T-helper 2 cell treated with Interferon-gamma antibody and Interleukin-4, amounts not matched to agents 5 μg/mL and 100 μg/mL, for 36 hours (primary cell): ENCODE measurements at regions not wholly inside any gene's neighbourhood (a gene's known extent, or its start where the extent isn't known, plus 50 kb on each side); places are given as distances from the start of the nearest gene placed in this dataset.

ENCODE experiments used
- DNase-seq: peaks from one replicate; pipeline ENCODE4 v3.0.0; 2021; ENCODE audit warnings: low spot score
- H3K27ac Mint-ChIP-seq: one replicate; pipeline ENCODE4 v1.8.0; 2021; ENCODE audit warnings: mild to moderate bottlenecking, mixed read lengths
- H3K27me3 Mint-ChIP-seq: one replicate; pipeline ENCODE4 v1.8.0; 2021; ENCODE audit warnings: low read depth, mixed read lengths
- H3K36me3 Mint-ChIP-seq: one replicate; pipeline ENCODE4 v1.8.0; 2021; ENCODE audit warnings: low read depth, mixed read lengths
- H3K4me1 Mint-ChIP-seq: one replicate; pipeline ENCODE4 v1.8.0; 2021; ENCODE audit warnings: low read depth, mixed read lengths
- H3K4me3 Mint-ChIP-seq: one replicate; pipeline ENCODE4 v1.8.0; 2022; ENCODE audit warnings: mild to moderate bottlenecking, moderate library complexity, mixed read lengths
- H3K9me3 Mint-ChIP-seq: one replicate; pipeline ENCODE4 v1.8.0; 2021; ENCODE audit warnings: mixed read lengths

- Mint-ChIP-seq H3K27ac (no peak overlapping the region), H3K9me3 (peaks cover 9% of the 10 kb centered on the region), H3K36me3 (peaks cover 3% of the 10 kb centered on the region), H3K4me1 (no peaks in the 10 kb centered on the region), H3K4me3 (no peak overlapping the region), H3K27me3 (no peaks in the 10 kb centered on the region)
- DNase-seq: no peak
These were observed 119.9 kb upstream of the PLEKHG7 start for GRCh38 chr12:92582893-92583292.

GRCh38 chr12:92582475-92582874 is 120.3 kb upstream of the PLEKHG7 start:
- H3K27ac Mint-ChIP-seq: no peak overlapping the region
- H3K27me3 Mint-ChIP-seq: no peaks in the 10 kb centered on the region
- no peaks in the 10 kb centered on the region for H3K4me1 Mint-ChIP-seq
- no peak overlapping the region for H3K4me3 Mint-ChIP-seq
- peaks cover 3% of the 10 kb centered on the region for H3K36me3 Mint-ChIP-seq
- H3K9me3 Mint-ChIP-seq: peaks cover 9% of the 10 kb centered on the region
- DNase-seq: no peak

- Mint-ChIP-seq H3K36me3 (peaks cover 3% of the 10 kb centered on the region), H3K4me1 (no peaks in the 10 kb centered on the region), H3K9me3 (peaks cover 6% of the 10 kb centered on the region), H3K4me3 (no peak overlapping the region), H3K27ac (no peak overlapping the region), H3K27me3 (no peaks in the 10 kb centered on the region)
- no peak for DNase-seq
These were observed 121.2 kb upstream of the PLEKHG7 start for GRCh38 chr12:92581604-92582003.

- H3K27me3 Mint-ChIP-seq: no peaks in the 10 kb centered on the region
- no peak overlapping the region for H3K27ac Mint-ChIP-seq
- H3K4me1 Mint-ChIP-seq: peaks cover 2% of the 10 kb centered on the region
- DNase-seq: no peak
- no peak overlapping the region for H3K4me3 Mint-ChIP-seq
- no peaks in the 10 kb centered on the region for H3K9me3 Mint-ChIP-seq
- no peaks in the 10 kb centered on the region for H3K36me3 Mint-ChIP-seq
These were observed 127.7 kb upstream of the PLEKHG7 start for GRCh38 chr12:92574911-92575570.

- Mint-ChIP-seq H3K4me1 (peaks cover 2% of the 10 kb centered on the region), H3K27me3 (no peaks in the 10 kb centered on the region), H3K9me3 (no peaks in the 10 kb centered on the region), H3K4me3 (no peak overlapping the region), H3K36me3 (no peaks in the 10 kb centered on the region), H3K27ac (no peak overlapping the region)
- no peak for DNase-seq
These were observed 128.6 kb upstream of the PLEKHG7 start for GRCh38 chr12:92574051-92574783.

- Mint-ChIP-seq H3K27me3 (no peaks in the 10 kb centered on the region), H3K27ac (no peak overlapping the region), H3K9me3 (no peaks in the 10 kb centered on the region), H3K36me3 (no peaks in the 10 kb centered on the region), H3K4me1 (peaks cover 4% of the 10 kb centered on the region), H3K4me3 (no peak overlapping the region)
- no peak for DNase-seq
These were observed 129.7 kb upstream of the PLEKHG7 start for GRCh38 chr12:92573104-92573503.

- peaks cover 6% of the 10 kb centered on the region for H3K4me1 Mint-ChIP-seq
- no peak for DNase-seq
These were observed 130.8 kb upstream of the PLEKHG7 start for GRCh38 chr12:92571844-92572543.

GRCh38 chr12:92571169-92571568 is 131.6 kb upstream of the PLEKHG7 start:
- H3K4me3 Mint-ChIP-seq: no peak overlapping the region
- peaks cover 11% of the 10 kb centered on the region for H3K36me3 Mint-ChIP-seq
- peaks cover 12% of the 10 kb centered on the region for H3K4me1 Mint-ChIP-seq
- DNase-seq: no peak
- H3K27ac Mint-ChIP-seq: no peak overlapping the region
- H3K9me3 Mint-ChIP-seq: no peaks in the 10 kb centered on the region
- H3K27me3 Mint-ChIP-seq: no peaks in the 10 kb centered on the region

More at GRCh38 chr12:92571844-92572543, 130.8 kb upstream of the PLEKHG7 start:
- no peaks in the 10 kb centered on the region for H3K27me3 Mint-ChIP-seq
- H3K4me3 Mint-ChIP-seq: no peak overlapping the region
- H3K27ac Mint-ChIP-seq: peak overlapping the region; percentile 12
- peaks cover 6% of the 10 kb centered on the region for H3K36me3 Mint-ChIP-seq
- H3K9me3 Mint-ChIP-seq: no peaks in the 10 kb centered on the region

GRCh38 chr12:92570056-92570753 is 132.6 kb upstream of the PLEKHG7 start:
- no peak overlapping the region for H3K4me3 Mint-ChIP-seq
- peaks cover 13% of the 10 kb centered on the region for H3K4me1 Mint-ChIP-seq
- peak; percentile 24 for DNase-seq
- peaks cover 11% of the 10 kb centered on the region for H3K36me3 Mint-ChIP-seq
- H3K27ac Mint-ChIP-seq: no peak overlapping the region
- no peaks in the 10 kb centered on the region for H3K27me3 Mint-ChIP-seq
- H3K9me3 Mint-ChIP-seq: peaks cover 5% of the 10 kb centered on the region

GRCh38 chr12:92568691-92569090 is 134.1 kb upstream of the PLEKHG7 start:
- no peak for DNase-seq
- H3K27ac Mint-ChIP-seq: no peak overlapping the region
- H3K9me3 Mint-ChIP-seq: peaks cover 9% of the 10 kb centered on the region
- H3K4me3 Mint-ChIP-seq: no peak overlapping the region
- H3K36me3 Mint-ChIP-seq: peaks cover 16% of the 10 kb centered on the region
- no peaks in the 10 kb centered on the region for H3K27me3 Mint-ChIP-seq
- peaks cover 13% of the 10 kb centered on the region for H3K4me1 Mint-ChIP-seq

- H3K27me3 Mint-ChIP-seq: no peaks in the 10 kb centered on the region
- peaks cover 15% of the 10 kb centered on the region for H3K9me3 Mint-ChIP-seq
- H3K27ac Mint-ChIP-seq: no peak overlapping the region
- H3K4me3 Mint-ChIP-seq: no peak overlapping the region
- H3K4me1 Mint-ChIP-seq: peaks cover 20% of the 10 kb centered on the region
- no peak for DNase-seq
- H3K36me3 Mint-ChIP-seq: peaks cover 16% of the 10 kb centered on the region
These were observed 136.3 kb upstream of the PLEKHG7 start for GRCh38 chr12:92566448-92567019.

- Mint-ChIP-seq H3K27me3 (no peaks in the 10 kb centered on the region), H3K36me3 (peaks cover 16% of the 10 kb centered on the region), H3K9me3 (peaks cover 19% of the 10 kb centered on the region), H3K4me3 (no peak overlapping the region), H3K27ac (no peak overlapping the region), H3K4me1 (peaks cover 29% of the 10 kb centered on the region)
- DNase-seq: no peak
These were observed 139.0 kb upstream of the PLEKHG7 start for GRCh38 chr12:92563819-92564218.

GRCh38 chr12:92562063-92562734 is 140.6 kb upstream of the PLEKHG7 start:
- Mint-ChIP-seq H3K27ac (no peak overlapping the region), H3K36me3 (peaks cover 13% of the 10 kb centered on the region), H3K4me3 (no peak overlapping the region), H3K27me3 (no peaks in the 10 kb centered on the region), H3K4me1 (peaks cover 39% of the 10 kb centered on the region), H3K9me3 (peaks cover 21% of the 10 kb centered on the region)
- no peak for DNase-seq
